ENCODE measurements at regions not wholly inside any gene's neighbourhood (a gene's known extent, or its start where the extent isn't known, plus 50 kb on each side); places are given as distances from the start of the nearest gene placed in this dataset.

- TF ChIP-seq EZH2phosphoT487 (IDR thresholded peaks at IDR 0.05; ENCODE audit: borderline replicate concordance, low read length), result no peak
- no peak for TF ChIP-seq CTCF (IDR thresholded peaks at IDR 0.05; ENCODE audit: low read depth, low read length, poor library complexity, severe bottlenecking)
Observed at GRCh38 chr6:121619013-121619412, 183.6 kb downstream of the GJA1 start.

Measured in DOHH2 (cell line).